Endothelial cell of umbilical vein (primary cell): ENCODE measurements at regions not wholly inside any gene's neighbourhood (a gene's known extent, or its start where the extent isn't known, plus 50 kb on each side); places are given as distances from the start of the nearest gene placed in this dataset.

ENCODE experiments used
- BruUV-seq: library from RNA; stranded (reverse); fragments of 400-500 nt; replicated peaks from 2 replicates; lab custom pipeline; 2021; lab: Mats Ljungman, UMichigan
- CTCF ChIA-PET: fragments of 300-600, 350-600 bp; sonication (Branson Sonifier 250); formaldehyde crosslinking; loops from one replicate; lab custom pipeline; 2021; ENCODE audit warnings: antibody characterized with exemption, inconsistent platforms; lab: Charles Lee
- POLR2A ChIA-PET: fragments of 300-600, 350-600 bp; sonication (Branson Sonifier 250); formaldehyde crosslinking; loops from one replicate; lab custom pipeline; 2021; ENCODE audit warnings: antibody characterized with exemption, inconsistent platforms; lab: Charles Lee
- DNase-seq: peaks from one replicate; pipeline ENCODE4 v3.0.0-alpha.2; 2011; ENCODE audit warnings: low read depth, low spot score
- FAIRE-seq: peaks from 2 replicates; lab custom pipeline; 2011; peaks lifted over from hg19 to GRCh38; lab: Jason Lieb, UNC
- H2AFZ ChIP-seq: 2 replicates; pipeline ENCODE4 v1.6.0; 2012; ENCODE audit warnings: low read depth, low read length, control low read depth, inconsistent platforms
- H3K27ac ChIP-seq: 2 replicates; pipeline ENCODE4 v1.5.1; 2011; ENCODE audit warnings: low read depth, mild to moderate bottlenecking, control low read depth, low read length, moderate library complexity; ENCODE audit not compliant: insufficient read depth
- H3K27me3 ChIP-seq, 2 experiments: 2 replicates each; pipeline versions ENCODE4 v1.6.0 to v1.6.1; 2011; ENCODE audit warnings: low read length in 2 of 2, mixed read lengths in 1 of 2; ENCODE audit not compliant: control insufficient read depth in 2 of 2, insufficient read depth in 2 of 2
- H3K36me3 ChIP-seq, 2 experiments: 2 replicates in 1 of 2; 3 replicates in 1 of 2; pipeline ENCODE4 v1.5.1; 2011; ENCODE audit warnings: low read length in 2 of 2, mild to moderate bottlenecking in 1 of 2, moderate library complexity in 1 of 2; ENCODE audit not compliant: control insufficient read depth in 2 of 2, insufficient read depth in 2 of 2; ENCODE audit errors: extremely low read depth in 1 of 2
- H3K4me1 ChIP-seq: 3 replicates; pipeline ENCODE4 v1.5.1; 2011; ENCODE audit warnings: mild to moderate bottlenecking, low read length; ENCODE audit not compliant: control insufficient read depth, insufficient read depth; ENCODE audit errors: extremely low read depth
- H3K4me2 ChIP-seq: 2 replicates; pipeline ENCODE4 v1.6.1; 2011; ENCODE audit warnings: low read length, control low read depth, mixed read lengths; ENCODE audit not compliant: insufficient read depth
- H3K4me3 ChIP-seq, 3 experiments: fragments of 200-600 bp in 1 of 3; sonication (generic), shearing (Covaris generic) in 1 of 3; replicated peaks in 1 of 3; 2 replicates each; pipeline ENCODE4 v1.5.1; 2011 to 2016; ENCODE audit warnings: control low read depth in 3 of 3, low read length in 3 of 3, mild to moderate bottlenecking in 2 of 3, inconsistent platforms in 1 of 3, low read depth in 1 of 3, moderate library complexity in 1 of 3; ENCODE audit not compliant: insufficient read depth in 1 of 3
- H3K79me2 ChIP-seq: 2 replicates; pipeline ENCODE4 v1.6.0; 2012; ENCODE audit warnings: low read length, inconsistent platforms; ENCODE audit not compliant: control insufficient read depth, insufficient read depth
- H3K9ac ChIP-seq: replicated peaks from 2 replicates; pipeline ENCODE3; 2011; ENCODE audit warnings: low read length, control low read depth; ENCODE audit not compliant: insufficient read depth; ENCODE audit errors: extremely low read depth
- H3K9me1 ChIP-seq: replicated peaks from 3 replicates; pipeline ENCODE4 v1.6.0; 2011; ENCODE audit warnings: mild to moderate bottlenecking, low read length; ENCODE audit not compliant: control insufficient read depth, insufficient read depth; ENCODE audit errors: extremely low read depth
- H3K9me3 ChIP-seq: replicated peaks from 2 replicates; pipeline ENCODE4 v1.5.1; 2012; ENCODE audit warnings: low read length, inconsistent platforms; ENCODE audit not compliant: control insufficient read depth, insufficient read depth
- H4K20me1 ChIP-seq: replicated peaks from 2 replicates; pipeline ENCODE3; 2011; ENCODE audit warnings: mild to moderate bottlenecking, low read length; ENCODE audit not compliant: control insufficient read depth, insufficient read depth; ENCODE audit errors: extremely low read depth
- EZH2 ChIP-seq: IDR thresholded peaks from 2 replicates; pipeline ENCODE4 v1.6.1; 2012; ENCODE audit warnings: borderline replicate concordance, low read depth, mild to moderate bottlenecking, moderate library complexity, low read length, inconsistent platforms; ENCODE audit not compliant: severe bottlenecking
- FOS ChIP-seq: IDR thresholded peaks from 2 replicates; pipeline ENCODE4 v1.6.1; 2011; ENCODE audit warnings: mild to moderate bottlenecking, low read length, moderate library complexity, borderline replicate concordance; ENCODE audit not compliant: insufficient read depth
- GATA2 ChIP-seq: IDR thresholded peaks from 2 replicates; pipeline ENCODE4 v1.7.0; 2011; ENCODE audit warnings: low read depth, mild to moderate bottlenecking, moderate library complexity, mixed read lengths, low read length; ENCODE audit not compliant: insufficient read length, insufficient read depth
- JUN ChIP-seq: IDR thresholded peaks from 2 replicates; pipeline ENCODE4 v1.6.1; 2011; ENCODE audit warnings: borderline replicate concordance, low read depth; ENCODE audit not compliant: insufficient read length, insufficient read depth
- POLR2A ChIP-seq: IDR thresholded peaks from 2 replicates; pipeline ENCODE4 v1.6.1; 2012; ENCODE audit warnings: low read depth, mild to moderate bottlenecking, control low read depth, low read length
- POLR2AphosphoS5 ChIP-seq: IDR thresholded peaks from 2 replicates; pipeline ENCODE4 v1.6.1; 2012; ENCODE audit warnings: low read depth, mild to moderate bottlenecking, control low read depth, low read length, moderate library complexity; ENCODE audit not compliant: insufficient read depth
- dilution Hi-C: fragments of 300-500 bp; cut with MboI; formaldehyde crosslinking; loops from one replicate; pipeline ENCODE4 v1.15.0; 2019; ENCODE audit warnings: low sequenced_read_pairs; ENCODE audit not compliant: extremely low pct_ligation_motif_present
- intact Hi-C: fragments of 100-400 bp; cut with micrococcal nuclease; formaldehyde crosslinking; loops from one replicate; pipeline ENCODE4 v1.10.0; 2022

DNA sequence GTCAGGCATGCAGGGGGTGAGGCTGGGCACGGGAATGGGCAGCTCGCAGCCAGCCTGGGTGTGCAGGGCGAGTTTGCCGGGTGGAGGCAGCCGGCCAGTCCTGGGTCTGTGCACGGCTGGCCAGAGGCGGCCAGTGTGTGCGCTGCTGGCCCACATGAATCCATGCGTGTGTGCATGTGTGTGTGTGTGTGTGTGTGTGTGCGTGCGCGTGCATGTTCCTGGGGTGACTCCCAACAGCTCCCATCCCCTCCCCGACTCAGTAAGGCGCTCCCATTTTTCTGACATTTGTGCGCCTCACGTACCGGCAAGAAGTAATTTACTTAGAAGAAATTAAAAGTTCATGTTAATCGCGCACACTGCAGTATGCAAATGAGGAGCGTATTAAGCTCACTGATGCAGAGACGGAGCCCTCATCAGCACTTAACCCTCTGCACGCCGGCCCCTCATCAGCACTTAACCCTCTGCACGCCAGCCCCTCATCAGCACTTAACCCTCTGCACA, 55.4 kb upstream of the ACSF3 start:
- Histone ChIP-seq H3K9me3 (no peaks in the 10 kb centered on the region), H3K4me1 (no peaks in the 10 kb centered on the region), H2AFZ (no peak overlapping the region), H3K27me3 (no peaks in the 10 kb centered on the region), H4K20me1 (no peaks in the 10 kb centered on the region), H3K36me3 (no peaks in the 10 kb centered on the region), H3K9me1 (no peaks in the 10 kb centered on the region), H3K9ac (no peak overlapping the region), H3K79me2 (no peaks in the 10 kb centered on the region), H3K4me3 (no peak overlapping the region), H3K4me2 (no peak overlapping the region), H3K27ac (no peak overlapping the region)
- intact Hi-C loops (no loop called here), dilution Hi-C loops (no loop called here)
- POLR2A ChIA-PET: no interaction called here
- CTCF ChIA-PET: no interaction called here
- FAIRE-seq (no peak), DNase-seq (no peak)
- no peak for TF ChIP-seq FOS
- TF ChIP-seq POLR2AphosphoS5: no peak
- no peak for TF ChIP-seq JUN
- TF ChIP-seq GATA2: no peak
- TF ChIP-seq POLR2A: no peak
- no peak for TF ChIP-seq EZH2
- no TSS peak for BruUV-seq

DNA sequence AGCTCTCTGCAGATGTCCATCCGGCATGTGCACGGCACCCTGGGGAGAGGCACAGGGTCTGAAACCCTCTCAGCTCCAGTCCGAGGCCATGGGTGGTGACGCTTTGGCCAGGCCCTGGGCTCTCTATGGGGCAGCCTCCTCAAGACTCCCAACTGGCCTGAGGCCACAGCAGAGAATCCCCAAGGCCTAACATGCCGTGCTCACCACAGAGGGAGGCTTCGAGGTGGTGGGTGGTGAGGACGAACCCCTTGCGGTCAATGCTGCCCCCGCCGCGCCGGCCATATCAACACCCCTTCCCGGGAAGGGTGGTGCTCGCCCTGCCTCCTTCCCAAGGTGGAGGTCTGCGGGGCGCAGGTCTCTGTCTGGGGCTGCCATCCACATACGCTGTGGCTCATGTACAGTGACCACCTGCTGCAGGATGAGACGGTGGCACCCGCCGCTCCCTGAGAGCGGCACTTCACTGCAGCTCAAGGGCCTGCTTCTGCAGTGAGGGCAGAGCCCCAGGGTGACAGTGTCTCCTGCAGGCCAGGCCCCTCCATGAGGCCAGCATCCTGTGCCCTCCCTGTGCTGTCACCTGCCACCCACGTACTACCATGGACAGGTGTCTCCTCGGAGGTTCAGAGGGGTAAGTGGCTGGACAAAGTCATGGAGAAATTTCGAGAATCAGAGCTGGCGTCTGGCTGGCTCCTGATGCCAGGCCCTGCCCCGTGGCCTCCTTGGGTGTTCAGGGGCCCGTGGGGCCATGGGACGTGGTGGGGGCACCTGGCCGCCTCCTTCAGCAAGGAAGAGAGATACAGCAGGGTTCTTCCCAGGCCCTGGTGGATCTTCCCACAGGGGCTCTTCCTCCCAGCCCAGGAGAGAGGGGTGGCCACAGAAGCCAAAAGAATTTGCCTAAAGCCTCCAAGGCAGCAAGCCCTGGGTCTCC, 54.6 kb upstream of the ACSF3 start:
- FAIRE-seq: no peak
- Histone ChIP-seq H3K79me2 (no peaks in the 10 kb centered on the region), H3K4me1 (no peaks in the 10 kb centered on the region), H3K9ac (no peak overlapping the region), H3K9me1 (no peaks in the 10 kb centered on the region), H3K4me2 (no peak overlapping the region), H3K27me3 (no peaks in the 10 kb centered on the region), H3K9me3 (no peaks in the 10 kb centered on the region), H3K4me3 (no peak overlapping the region), H3K27ac (no peak overlapping the region), H4K20me1 (no peaks in the 10 kb centered on the region), H3K36me3 (no peaks in the 10 kb centered on the region), H2AFZ (no peak overlapping the region)
- TF ChIP-seq FOS: no peak
- no peak for TF ChIP-seq GATA2
- dilution Hi-C loops: no loop called here
- ChIA-PET CTCF (no interaction called here), POLR2A (no interaction called here)
- no TSS peak for BruUV-seq
- no peak for DNase-seq
- intact Hi-C loops: no loop called here
